ENCODE measurements at regions not wholly inside any gene's neighbourhood (a gene's known extent, or its start where the extent isn't known, plus 50 kb on each side); places are given as distances from the start of the nearest gene placed in this dataset.

- Histone ChIP-seq H3K27ac (ENCODE audit: extremely low read length, insufficient read depth, low read length) (no peak overlapping the region), H3K79me2 (ENCODE audit: insufficient read depth, low read length) (no peaks in the 10 kb centered on the region), H3K4me1 (ENCODE audit: insufficient read depth, low read length) (no peaks in the 10 kb centered on the region), H3K36me3 (replicated peaks in 1 of 2; ENCODE audit: control insufficient read depth in 1 of 2, insufficient read depth in 2 of 2, low read length in 2 of 2) (no peaks in the 10 kb centered on the region), H2AFZ (ENCODE audit: low read length) (no peak overlapping the region), H3K27me3 (ENCODE audit: control insufficient read depth in 1 of 2, insufficient read depth in 2 of 2, low read length in 2 of 2) (no peaks in the 10 kb centered on the region), H3K9me3 (ENCODE audit: low read length) (peaks cover 82% of the 10 kb centered on the region), H4K20me1 (ENCODE audit: insufficient read depth, low read length) (no peaks in the 10 kb centered on the region), H3K9ac (ENCODE audit: insufficient read depth, low read depth, low read length) (no peak overlapping the region), H3K4me3 (replicated peaks in 1 of 3; ENCODE audit: insufficient read depth in 1 of 3, low read depth in 2 of 3, low read length in 3 of 3) (no peak overlapping the region), H3K4me2 (ENCODE audit: low read depth, low read length) (no peak overlapping the region)
- FAIRE-seq, result no peak
- BruUV-seq (replicated peaks), result no TSS peak
- ATAC-seq, result no peak
- 0% methylated on average over 1 of the region's 1 CpG for WGBS (ENCODE audit: low lambda C conversion rate)
- ChIA-PET POLR2A (no interaction called here), CTCF (ENCODE audit: low intra/inter-chr PET ratio, low total read pairs) (no interaction called here)
- intact Hi-C loops (cut with micrococcal nuclease; ENCODE audit: unreplicated experiment) (no loop called here), in situ Hi-C loops (cut with HindIII; ENCODE audit: extremely low pct_ligation_motif_present, low pct_unique_long_range_greater_than_20kb) (no loop called here)
- TF ChIP-seq MTF2 (CRISPR knock-in tag; IDR thresholded peaks at IDR 0.05; ENCODE audit: borderline replicate concordance), result no peak
- TF ChIP-seq CENPBD1 (CRISPR knock-in tag; IDR thresholded peaks at IDR 0.05; ENCODE audit: borderline replicate concordance, low read depth), result no peak
- no peak for DNase-seq (ENCODE audit: low spot score)
Measured at GRCh38 chr2:125560855-125561254, 1095.1 kb upstream of the GYPC start.

GRCh38 chr2:125561302-125561701, 1094.7 kb upstream of the GYPC start:
- H3K79me2 ChIP-seq (ENCODE audit: insufficient read depth, low read length), result no peaks in the 10 kb centered on the region
- FAIRE-seq (no peak), DNase-seq (ENCODE audit: low spot score) (no peak), ATAC-seq (no peak)
- no peaks in the 10 kb centered on the region for H3K27me3 ChIP-seq (ENCODE audit: control insufficient read depth in 1 of 2, insufficient read depth in 2 of 2, low read length in 2 of 2)
- 0% methylated on average over 3 of the region's 3 CpGs for WGBS (ENCODE audit: low lambda C conversion rate)
- H3K9ac ChIP-seq (ENCODE audit: insufficient read depth, low read depth, low read length), result no peak overlapping the region
- TF ChIP-seq ZFAT (CRISPR knock-in tag; conservative IDR thresholded peaks at IDR 0.05) (no peak), ZMAT5 (CRISPR knock-in tag; IDR thresholded peaks at IDR 0.05; ENCODE audit: borderline replicate concordance, low read depth) (no peak), PRDM15 (CRISPR knock-in tag; IDR thresholded peaks at IDR 0.05) (no peak), ZSCAN30 (CRISPR knock-in tag; IDR thresholded peaks at IDR 0.05) (no peak), EHMT2 (IDR thresholded peaks at IDR 0.05; ENCODE audit: borderline replicate concordance, low read depth, low read length) (no peak)
- ChIA-PET POLR2A (no interaction called here), CTCF (ENCODE audit: low intra/inter-chr PET ratio, low total read pairs) (no interaction called here)
- H4K20me1 ChIP-seq (ENCODE audit: insufficient read depth, low read length), result no peaks in the 10 kb centered on the region
- H3K9me3 ChIP-seq (ENCODE audit: low read length), result peaks cover 82% of the 10 kb centered on the region
- no peak overlapping the region for H3K4me2 ChIP-seq (ENCODE audit: low read depth, low read length)
- H3K4me1 ChIP-seq (ENCODE audit: insufficient read depth, low read length), result no peaks in the 10 kb centered on the region
- BruUV-seq (replicated peaks), result no TSS peak
- no peak overlapping the region for H3K27ac ChIP-seq (ENCODE audit: extremely low read length, insufficient read depth, low read length)
- H2AFZ ChIP-seq (ENCODE audit: low read length), result no peak overlapping the region
- intact Hi-C loops (cut with micrococcal nuclease; ENCODE audit: unreplicated experiment), result no loop called here
- in situ Hi-C loops (cut with HindIII; ENCODE audit: extremely low pct_ligation_motif_present, low pct_unique_long_range_greater_than_20kb), result no loop called here
- H3K36me3 ChIP-seq (replicated peaks in 1 of 2; ENCODE audit: control insufficient read depth in 1 of 2, insufficient read depth in 2 of 2, low read length in 2 of 2), result no peaks in the 10 kb centered on the region
- no peak overlapping the region for H3K4me3 ChIP-seq (replicated peaks in 1 of 3; ENCODE audit: insufficient read depth in 1 of 3, low read depth in 2 of 3, low read length in 3 of 3)

Data from HepG2 (cell line).